Liver (tissue), 3 donors: ENCODE measurements at regions not wholly inside any gene's neighbourhood (a gene's known extent, or its start where the extent isn't known, plus 50 kb on each side); places are given as distances from the start of the nearest gene placed in this dataset.
"Not testable (repeated sequence)": the region's sequence is repeated elsewhere in the genome, so short reads cannot be mapped to it uniquely, and the experiment has no call there.

ENCODE experiments used
- CTCF ChIP-seq: fragments of 150-350 bp; IDR thresholded peaks from 2 replicates; pipeline ENCODE4 v1.5.1; 2017; ENCODE audit warnings: improper control_type of control experiment, low read depth, low read length; ENCODE audit not compliant: missing input control
- EGR1 ChIP-seq, 2 donors: IDR thresholded peaks; 2 replicates each; pipeline ENCODE4 v1.6.1; 2016 to 2018; ENCODE audit warnings: antibody characterized with exemption in 2 of 2, low read depth in 2 of 2
- JUND ChIP-seq, 2 donors: IDR thresholded peaks; 2 replicates each; pipeline ENCODE4 v1.6.1; 2016; ENCODE audit warnings: antibody characterized with exemption in 2 of 2
- MAX ChIP-seq: IDR thresholded peaks from 2 replicates; pipeline ENCODE4 v1.6.1; 2016; ENCODE audit warnings: antibody characterized with exemption
- RAD21 ChIP-seq, 2 donors: IDR thresholded peaks; 2 replicates each; pipeline ENCODE4 v1.6.1; 2016; ENCODE audit warnings: antibody characterized with exemption in 2 of 2, mild to moderate bottlenecking in 2 of 2
- REST ChIP-seq: IDR thresholded peaks from 2 replicates; pipeline ENCODE4 v1.6.1; 2016; ENCODE audit warnings: antibody characterized with exemption, mild to moderate bottlenecking
- SP1 ChIP-seq: IDR thresholded peaks from 2 replicates; pipeline ENCODE4 v1.6.1; 2018; ENCODE audit warnings: antibody characterized with exemption, mild to moderate bottlenecking
- TAF1 ChIP-seq: conservative IDR thresholded peaks from 2 replicates; pipeline ENCODE4 v1.6.1; 2016; ENCODE audit warnings: antibody characterized with exemption, mild to moderate bottlenecking
- YY1 ChIP-seq: IDR thresholded peaks from 2 replicates; pipeline ENCODE4 v1.6.1; 2016; ENCODE audit warnings: antibody characterized with exemption, mild to moderate bottlenecking
- ZBTB33 ChIP-seq: IDR thresholded peaks from 2 replicates; pipeline ENCODE4 v1.6.1; 2016; ENCODE audit warnings: antibody characterized with exemption
- donor health status: healthy.
- donor health status: healthy.

GRCh38 chr1:83310161-83310560, 688.8 kb downstream of the TTLL7 start:
- not testable (repeated sequence) for TF ChIP-seq CTCF; EGR1 (IDR thresholded peaks at IDR 0.05; ENCODE audit: low read depth in 2 of 2); JUND (IDR thresholded peaks at IDR 0.05); RAD21 (IDR thresholded peaks at IDR 0.05); YY1; REST; MAX; TAF1; ZBTB33; SP1
